ENCODE measurements at regions not wholly inside any gene's neighbourhood (a gene's known extent, or its start where the extent isn't known, plus 50 kb on each side); places are given as distances from the start of the nearest gene placed in this dataset.
"Not testable (repeated sequence)": the region's sequence is repeated elsewhere in the genome, so short reads cannot be mapped to it uniquely, and the experiment has no call there.

DNA sequence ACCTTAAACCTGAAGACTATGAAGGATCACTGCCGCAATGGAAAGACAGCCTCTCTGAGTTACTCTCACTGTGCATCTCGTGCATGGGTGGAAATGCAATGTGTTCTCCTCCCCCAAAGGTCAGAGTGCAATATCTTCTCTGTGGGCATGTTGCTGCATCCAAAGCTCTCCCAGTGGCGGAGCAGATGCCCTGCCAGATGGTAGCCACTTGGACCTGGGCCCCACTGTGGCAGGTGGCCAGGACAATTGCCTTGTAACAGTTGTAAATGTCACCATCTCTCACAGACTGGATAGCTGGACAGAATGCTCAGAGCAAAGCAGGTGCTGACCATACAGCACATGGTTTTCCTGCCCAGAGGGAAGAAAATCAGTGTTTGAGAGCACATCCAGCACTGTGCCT lies 542.0 kb downstream of the FAM181B start:
- Histone ChIP-seq H3K27ac (no peak overlapping the region), H3K27me3 (no peaks in the 10 kb centered on the region), H3K4me3 (no peak overlapping the region), H3K9me3 (no peaks in the 10 kb centered on the region), H3K4me1 (peaks cover 0 to 4% (median 0%) of the 10 kb centered on the region in 4 donors), H3K36me3 (no peaks in the 10 kb centered on the region)
- DNase-seq = no peak
- intact Hi-C loops (cut with DNase I) = no loop called here
- no peak for TF ChIP-seq EP300 (IDR thresholded peaks at IDR 0.05)
- 72 to 82% methylated on average over 3 of the region's 3 CpGs for WGBS, 2 donors

DNA sequence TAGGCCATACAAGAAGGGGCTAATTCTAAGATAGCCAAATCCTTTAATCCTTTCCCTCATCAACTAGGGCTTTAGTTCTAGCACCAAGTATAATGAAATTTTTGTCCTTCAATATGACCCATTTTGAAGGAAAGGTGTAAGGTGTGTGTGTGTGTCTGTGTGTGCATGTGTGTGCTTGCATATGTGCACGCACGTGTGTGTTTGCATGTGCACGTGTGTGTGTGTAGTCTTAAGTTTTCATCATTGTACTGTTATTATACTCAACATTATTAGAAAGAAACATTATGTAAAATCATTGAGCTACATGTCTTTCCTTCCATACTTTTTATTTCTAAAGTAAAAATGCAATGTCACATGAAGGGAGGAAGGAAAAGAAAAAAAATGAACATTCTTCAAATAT lies 547.7 kb downstream of the FAM181B start:
- H3K36me3 ChIP-seq = no peaks in the 10 kb centered on the region
- H3K27me3 ChIP-seq = no peaks in the 10 kb centered on the region
- no peak overlapping the region for H3K4me3 ChIP-seq
- no peaks in the 10 kb centered on the region for H3K9me3 ChIP-seq
- TF ChIP-seq, protein P1, sequence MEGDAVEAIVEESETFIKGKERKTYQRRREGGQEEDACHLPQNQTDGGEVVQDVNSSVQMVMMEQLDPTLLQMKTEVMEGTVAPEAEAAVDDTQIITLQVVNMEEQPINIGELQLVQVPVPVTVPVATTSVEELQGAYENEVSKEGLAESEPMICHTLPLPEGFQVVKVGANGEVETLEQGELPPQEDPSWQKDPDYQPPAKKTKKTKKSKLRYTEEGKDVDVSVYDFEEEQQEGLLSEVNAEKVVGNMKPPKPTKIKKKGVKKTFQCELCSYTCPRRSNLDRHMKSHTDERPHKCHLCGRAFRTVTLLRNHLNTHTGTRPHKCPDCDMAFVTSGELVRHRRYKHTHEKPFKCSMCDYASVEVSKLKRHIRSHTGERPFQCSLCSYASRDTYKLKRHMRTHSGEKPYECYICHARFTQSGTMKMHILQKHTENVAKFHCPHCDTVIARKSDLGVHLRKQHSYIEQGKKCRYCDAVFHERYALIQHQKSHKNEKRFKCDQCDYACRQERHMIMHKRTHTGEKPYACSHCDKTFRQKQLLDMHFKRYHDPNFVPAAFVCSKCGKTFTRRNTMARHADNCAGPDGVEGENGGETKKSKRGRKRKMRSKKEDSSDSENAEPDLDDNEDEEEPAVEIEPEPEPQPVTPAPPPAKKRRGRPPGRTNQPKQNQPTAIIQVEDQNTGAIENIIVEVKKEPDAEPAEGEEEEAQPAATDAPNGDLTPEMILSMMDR (IDR thresholded peaks at IDR 0.05) = no peak
- TF ChIP-seq EP300 (IDR thresholded peaks at IDR 0.05) = no peak
- no peak for TF ChIP-seq POLR2A (IDR thresholded peaks at IDR 0.05)
- no peak for TF ChIP-seq POLR2AphosphoS5 (IDR thresholded peaks at IDR 0.05)
- DNase-seq = no peak
- H3K27ac ChIP-seq = no peak overlapping the region
- intact Hi-C loops (cut with DNase I) = no loop called here
- WGBS, 2 donors = 89 to 94% methylated on average over 3 of the region's 3 CpGs
- H3K4me1 ChIP-seq = no peaks in the 10 kb centered on the region

DNA sequence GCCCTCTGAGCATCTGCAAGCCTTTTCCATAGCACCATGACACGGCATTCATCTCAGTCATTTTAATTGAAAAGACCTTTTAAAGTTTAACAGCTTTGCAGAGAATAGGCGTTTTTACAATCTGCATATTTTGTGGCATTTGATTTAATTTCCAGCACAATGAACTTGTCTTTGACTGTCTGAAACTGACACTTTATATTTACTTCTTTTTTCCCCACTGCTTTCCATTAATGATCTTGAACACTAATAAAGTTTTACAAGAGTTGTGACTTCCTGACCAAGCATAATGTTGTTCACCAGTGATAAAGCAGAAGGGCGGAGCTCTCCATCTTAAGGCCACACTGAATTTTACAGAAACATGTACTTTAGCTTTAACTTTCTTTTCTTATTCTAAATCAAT lies 548.7 kb downstream of the FAM181B start:
- Histone ChIP-seq H3K4me1 (no peaks in the 10 kb centered on the region), H3K27me3 (no peaks in the 10 kb centered on the region), H3K9me3 (no peaks in the 10 kb centered on the region), H3K36me3 (no peaks in the 10 kb centered on the region), H3K4me3 (no peak overlapping the region), H3K27ac (no peak overlapping the region)
- 52 to 65% methylated on average over 3 of the region's 3 CpGs for WGBS, 2 donors
- no peak for DNase-seq
- intact Hi-C loops (cut with DNase I) = no loop called here
- TF ChIP-seq, protein P1 (IDR thresholded peaks at IDR 0.05) = no peak
- no peak for TF ChIP-seq EP300 (IDR thresholded peaks at IDR 0.05)
- no peak for TF ChIP-seq POLR2A (IDR thresholded peaks at IDR 0.05)
- no peak for TF ChIP-seq POLR2AphosphoS5 (IDR thresholded peaks at IDR 0.05)

DNA sequence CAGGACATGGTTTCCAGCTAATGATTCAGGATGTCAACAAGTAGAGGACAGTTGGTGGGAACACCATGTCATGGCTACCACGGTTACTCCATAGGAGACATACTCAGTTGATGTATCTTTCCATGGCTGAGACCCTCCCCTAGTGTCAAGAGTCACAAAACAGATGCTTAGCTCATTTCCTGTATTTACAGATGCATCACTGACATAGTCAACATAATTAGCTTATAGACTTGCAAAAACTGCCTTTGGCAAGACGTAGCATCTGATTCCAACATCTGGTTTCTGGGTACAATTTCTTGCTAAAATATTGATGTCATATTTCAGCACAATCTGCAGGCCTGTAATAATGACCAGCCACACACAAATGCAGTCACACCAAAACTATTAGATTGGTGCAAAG lies 550.3 kb downstream of the FAM181B start:
- Histone ChIP-seq H3K4me3 (no peak overlapping the region), H3K9me3 (no peaks in the 10 kb centered on the region), H3K27ac (no peak overlapping the region), H3K4me1 (no peaks in the 10 kb centered on the region), H3K27me3 (no peaks in the 10 kb centered on the region), H3K36me3 (no peaks in the 10 kb centered on the region)
- TF ChIP-seq EP300 (IDR thresholded peaks at IDR 0.05) (no peak), POLR2A (IDR thresholded peaks at IDR 0.05) (no peak), POLR2AphosphoS5 (IDR thresholded peaks at IDR 0.05) (no peak)
- TF ChIP-seq, protein P1 (IDR thresholded peaks at IDR 0.05) = no peak
- intact Hi-C loops (cut with DNase I) = no loop called here
- no peak for DNase-seq
- WGBS, 2 donors = 61 to 77% methylated on average over 2 of the region's 2 CpGs

DNA sequence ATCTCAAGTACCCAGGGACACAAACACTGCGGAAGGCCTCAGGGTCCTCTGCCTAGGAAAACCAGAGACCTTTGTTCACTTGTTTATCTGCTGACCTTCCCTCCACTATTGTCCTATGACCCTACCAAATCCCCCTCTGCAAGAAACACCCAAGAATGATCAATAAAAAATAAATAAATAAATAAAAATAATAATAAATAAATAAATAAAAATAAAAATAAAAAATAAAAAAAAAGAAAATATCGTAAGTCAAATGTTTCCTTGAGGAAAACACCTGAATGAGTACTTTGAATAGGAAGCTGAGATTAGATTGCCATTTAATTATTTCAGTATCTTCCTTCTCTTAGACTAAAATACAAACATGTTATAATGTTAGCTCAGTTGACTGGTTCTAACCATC lies 551.0 kb downstream of the FAM181B start:
- H3K27ac ChIP-seq; H3K36me3 ChIP-seq; H3K9me3 ChIP-seq; H3K4me1 ChIP-seq; H3K27me3 ChIP-seq; DNase-seq; intact Hi-C loops (cut with DNase I); H3K4me3 ChIP-seq: not testable (repeated sequence)
- WGBS, 2 donors = 96 to 97% methylated on average over 2 of the region's 2 CpGs

DNA sequence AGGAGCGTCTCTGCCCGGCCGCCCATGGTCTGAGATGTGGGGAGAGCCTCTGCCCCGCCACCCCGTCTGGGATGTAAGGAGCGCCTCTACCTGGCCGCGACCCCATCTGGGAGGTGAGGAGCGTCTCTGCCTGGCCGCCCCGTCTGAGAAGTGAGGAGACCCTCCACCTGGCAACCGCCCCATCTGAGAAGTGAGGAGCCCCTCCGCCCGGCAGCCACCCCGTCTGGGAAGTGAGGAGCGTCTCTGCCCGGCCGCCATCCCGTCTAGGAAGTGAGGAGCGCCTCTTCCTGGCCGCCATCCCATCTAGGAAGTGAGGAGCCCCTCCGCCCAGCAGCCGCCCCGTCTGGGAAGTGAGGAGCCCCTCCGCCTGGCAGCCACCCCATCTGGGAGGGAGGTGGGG lies 551.9 kb downstream of the FAM181B start:
- WGBS, 2 donors = 93 to 97% methylated on average over 25 of the region's 25 CpGs
- DNase-seq; intact Hi-C loops (cut with DNase I); H3K27me3 ChIP-seq; H3K4me1 ChIP-seq; H3K27ac ChIP-seq; H3K36me3 ChIP-seq; H3K4me3 ChIP-seq; H3K9me3 ChIP-seq: not testable (repeated sequence)

Data from sigmoid colon (tissue), 6 donors.